ENCODE measurements at regions not wholly inside any gene's neighbourhood (a gene's known extent, or its start where the extent isn't known, plus 50 kb on each side); places are given as distances from the start of the nearest gene placed in this dataset.
"Not testable (repeated sequence)": the region's sequence is repeated elsewhere in the genome, so short reads cannot be mapped to it uniquely, and the experiment has no call there.

DNA sequence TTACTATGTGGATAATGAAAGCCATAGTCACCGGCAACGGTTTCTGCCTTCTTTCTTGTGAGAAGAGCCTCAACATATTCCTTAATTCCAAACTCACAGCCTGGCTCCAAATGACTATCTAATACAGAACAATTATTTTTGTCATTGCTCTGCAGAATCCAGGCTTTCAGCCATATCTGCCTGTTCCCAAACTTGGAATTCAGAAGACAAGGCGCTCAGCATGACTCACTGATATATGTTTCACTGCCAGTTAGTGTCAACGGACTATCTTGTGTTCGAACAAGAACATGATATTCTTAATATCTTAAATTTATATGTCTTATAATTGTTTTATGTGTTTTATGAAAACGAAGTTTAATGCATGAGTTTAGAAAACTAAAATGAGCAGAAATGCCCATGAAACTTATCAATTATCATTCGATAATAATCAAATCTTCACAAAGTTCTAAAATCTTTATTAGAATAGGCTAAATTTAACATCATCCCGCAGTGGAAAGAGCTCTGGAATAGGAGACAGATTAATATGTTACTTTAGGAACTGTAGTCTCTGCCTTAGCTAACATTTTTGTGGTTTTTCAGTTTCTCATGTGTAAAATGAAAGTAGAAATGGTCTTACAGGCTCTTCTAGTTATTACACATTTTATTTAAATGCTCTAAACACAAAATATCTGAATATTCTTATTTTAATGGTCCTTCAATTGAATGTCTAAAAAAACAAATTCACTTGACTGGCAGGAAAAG lies 669.3 kb upstream of the GJE1 start:
- Histone ChIP-seq H3K79me2 (ENCODE audit: insufficient read depth, low read length) (no peaks in the 10 kb centered on the region), H3K27ac (ENCODE audit: low read depth, low read length) (peak overlapping the region; percentile 29), H2AFZ (ENCODE audit: low read depth, low read length) (no peak overlapping the region), H3K4me3 (ENCODE audit: insufficient read depth, low read depth, low read length) (no peak overlapping the region), H3K36me3 (ENCODE audit: insufficient read depth, low read length) (no peaks in the 10 kb centered on the region), H4K20me1 (ENCODE audit: insufficient read depth, low read length) (no peaks in the 10 kb centered on the region), H3K4me2 (ENCODE audit: low read length) (no peak overlapping the region), H3K27me3 (ENCODE audit: insufficient read depth, low read length) (no peaks in the 10 kb centered on the region), H3K4me1 (ENCODE audit: insufficient read depth, low read length) (no peaks in the 10 kb centered on the region), H3K9ac (ENCODE audit: low read length) (no peak overlapping the region), H3K9me3 (ENCODE audit: insufficient read depth, low read depth, low read length) (no peaks in the 10 kb centered on the region)
- Mint-ChIP-seq H3K27ac (ENCODE audit: unreplicated experiment) (peak overlapping the region; percentile 43), H3K4me1 (ENCODE audit: low read depth, unreplicated experiment) (peaks cover 19% of the 10 kb centered on the region), H3K9me3 (ENCODE audit: unreplicated experiment) (peaks cover 3% of the 10 kb centered on the region), H3K4me3 (ENCODE audit: unreplicated experiment) (no peak overlapping the region), H3K27me3 (ENCODE audit: low read depth, unreplicated experiment) (no peaks in the 10 kb centered on the region), H3K36me3 (ENCODE audit: low read depth, unreplicated experiment) (no peaks in the 10 kb centered on the region)
- TF ChIP-seq EZH2 (IDR thresholded peaks at IDR 0.05; ENCODE audit: insufficient read depth, low read length), result no peak
- TF ChIP-seq, protein P1, sequence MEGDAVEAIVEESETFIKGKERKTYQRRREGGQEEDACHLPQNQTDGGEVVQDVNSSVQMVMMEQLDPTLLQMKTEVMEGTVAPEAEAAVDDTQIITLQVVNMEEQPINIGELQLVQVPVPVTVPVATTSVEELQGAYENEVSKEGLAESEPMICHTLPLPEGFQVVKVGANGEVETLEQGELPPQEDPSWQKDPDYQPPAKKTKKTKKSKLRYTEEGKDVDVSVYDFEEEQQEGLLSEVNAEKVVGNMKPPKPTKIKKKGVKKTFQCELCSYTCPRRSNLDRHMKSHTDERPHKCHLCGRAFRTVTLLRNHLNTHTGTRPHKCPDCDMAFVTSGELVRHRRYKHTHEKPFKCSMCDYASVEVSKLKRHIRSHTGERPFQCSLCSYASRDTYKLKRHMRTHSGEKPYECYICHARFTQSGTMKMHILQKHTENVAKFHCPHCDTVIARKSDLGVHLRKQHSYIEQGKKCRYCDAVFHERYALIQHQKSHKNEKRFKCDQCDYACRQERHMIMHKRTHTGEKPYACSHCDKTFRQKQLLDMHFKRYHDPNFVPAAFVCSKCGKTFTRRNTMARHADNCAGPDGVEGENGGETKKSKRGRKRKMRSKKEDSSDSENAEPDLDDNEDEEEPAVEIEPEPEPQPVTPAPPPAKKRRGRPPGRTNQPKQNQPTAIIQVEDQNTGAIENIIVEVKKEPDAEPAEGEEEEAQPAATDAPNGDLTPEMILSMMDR (IDR thresholded peaks at IDR 0.05; ENCODE audit: insufficient read depth, low read depth, low read length), result no peak
- no peak for FAIRE-seq
- DNase-seq (ENCODE audit: low read depth), result peak; percentile 66

DNA sequence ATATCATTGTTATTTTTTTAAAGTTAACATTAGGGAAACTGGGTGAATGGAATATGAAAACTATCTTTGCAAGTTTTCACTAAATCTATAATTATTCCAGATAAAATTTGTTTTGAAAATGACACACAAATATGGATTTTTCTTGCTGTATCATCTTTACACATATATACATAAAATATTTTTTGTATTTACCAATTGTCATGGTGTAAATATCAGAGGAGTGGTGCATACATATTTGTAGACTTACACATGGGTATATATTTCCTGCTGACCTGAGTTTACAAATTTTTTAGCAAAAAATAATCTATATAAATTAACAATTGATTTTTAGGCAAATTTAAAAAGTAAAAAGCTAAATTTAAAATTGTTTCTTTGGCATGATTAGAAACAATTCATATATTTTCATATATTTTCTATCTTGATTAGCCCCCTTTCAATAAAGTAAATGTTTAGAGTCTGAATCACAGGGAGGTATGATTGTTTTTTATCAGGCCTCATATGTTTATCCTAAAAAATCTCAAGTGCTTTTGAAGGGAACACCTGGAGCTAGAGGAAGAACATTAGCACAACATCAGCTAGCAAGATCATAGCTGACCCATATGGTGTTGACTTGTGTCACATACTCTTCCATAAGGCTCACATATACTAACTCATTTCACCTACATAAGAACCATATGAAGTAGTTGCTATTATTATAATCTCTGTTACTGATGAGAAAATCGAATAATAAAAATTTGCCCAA lies 671.8 kb upstream of the GJE1 start:
- Histone ChIP-seq H2AFZ (ENCODE audit: low read depth, low read length) (no peak overlapping the region), H3K27me3 (ENCODE audit: insufficient read depth, low read length) (no peaks in the 10 kb centered on the region), H3K9me3 (ENCODE audit: insufficient read depth, low read depth, low read length) (no peaks in the 10 kb centered on the region), H3K36me3 (ENCODE audit: insufficient read depth, low read length) (no peaks in the 10 kb centered on the region), H3K4me1 (ENCODE audit: insufficient read depth, low read length) (no peaks in the 10 kb centered on the region), H3K9ac (ENCODE audit: low read length) (no peak overlapping the region), H3K27ac (ENCODE audit: low read depth, low read length) (no peak overlapping the region), H3K79me2 (ENCODE audit: insufficient read depth, low read length) (no peaks in the 10 kb centered on the region), H3K4me3 (ENCODE audit: insufficient read depth, low read depth, low read length) (no peak overlapping the region), H3K4me2 (ENCODE audit: low read length) (no peak overlapping the region), H4K20me1 (ENCODE audit: insufficient read depth, low read length) (no peaks in the 10 kb centered on the region)
- Mint-ChIP-seq H3K27me3 (ENCODE audit: low read depth, unreplicated experiment) (no peaks in the 10 kb centered on the region), H3K27ac (ENCODE audit: unreplicated experiment) (no peak overlapping the region), H3K4me1 (ENCODE audit: low read depth, unreplicated experiment) (peaks cover 13% of the 10 kb centered on the region), H3K36me3 (ENCODE audit: low read depth, unreplicated experiment) (no peaks in the 10 kb centered on the region), H3K9me3 (ENCODE audit: unreplicated experiment) (no peaks in the 10 kb centered on the region), H3K4me3 (ENCODE audit: unreplicated experiment) (no peak overlapping the region)
- DNase-seq (ENCODE audit: low read depth) (no peak), FAIRE-seq (no peak)
- TF ChIP-seq EZH2 (IDR thresholded peaks at IDR 0.05; ENCODE audit: insufficient read depth, low read length), result no peak
- TF ChIP-seq, protein P1 (IDR thresholded peaks at IDR 0.05; ENCODE audit: insufficient read depth, low read depth, low read length), result no peak

DNA sequence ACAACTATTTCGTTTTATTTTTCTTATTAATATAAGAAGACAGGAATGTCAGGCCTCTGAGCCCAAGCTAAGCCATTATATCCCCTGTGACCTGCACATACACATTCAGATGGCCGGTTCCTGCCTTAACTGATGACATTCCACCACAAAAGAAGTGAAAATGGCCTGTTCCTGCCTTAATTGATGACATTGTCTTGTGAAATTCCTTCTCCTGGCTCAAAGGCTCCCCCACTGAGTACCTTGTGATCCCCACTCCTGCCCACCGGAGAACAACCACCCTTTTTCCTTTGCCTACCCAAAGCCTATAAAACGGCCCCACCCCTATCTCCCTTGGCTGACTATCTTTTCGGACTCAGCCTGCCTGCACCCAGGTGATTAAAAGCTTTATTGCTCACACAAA lies 672.5 kb upstream of the GJE1 start:
- DNase-seq (ENCODE audit: low read depth); H4K20me1 ChIP-seq (ENCODE audit: insufficient read depth, low read length); H3K27ac ChIP-seq (ENCODE audit: low read depth, low read length); H3K9me3 ChIP-seq (ENCODE audit: insufficient read depth, low read depth, low read length); H3K4me2 ChIP-seq (ENCODE audit: low read length); H3K79me2 ChIP-seq (ENCODE audit: insufficient read depth, low read length); H3K27me3 ChIP-seq (ENCODE audit: insufficient read depth, low read length); H3K4me3 ChIP-seq (ENCODE audit: insufficient read depth, low read depth, low read length); H3K36me3 Mint-ChIP-seq (ENCODE audit: low read depth, unreplicated experiment); H3K4me3 Mint-ChIP-seq (ENCODE audit: unreplicated experiment); H3K9me3 Mint-ChIP-seq (ENCODE audit: unreplicated experiment); H3K36me3 ChIP-seq (ENCODE audit: insufficient read depth, low read length); H3K9ac ChIP-seq (ENCODE audit: low read length); H2AFZ ChIP-seq (ENCODE audit: low read depth, low read length); H3K27ac Mint-ChIP-seq (ENCODE audit: unreplicated experiment); H3K4me1 ChIP-seq (ENCODE audit: insufficient read depth, low read length); H3K27me3 Mint-ChIP-seq (ENCODE audit: low read depth, unreplicated experiment); FAIRE-seq: not testable (repeated sequence)
- H3K4me1 Mint-ChIP-seq (ENCODE audit: low read depth, unreplicated experiment), result peaks cover 13% of the 10 kb centered on the region

DNA sequence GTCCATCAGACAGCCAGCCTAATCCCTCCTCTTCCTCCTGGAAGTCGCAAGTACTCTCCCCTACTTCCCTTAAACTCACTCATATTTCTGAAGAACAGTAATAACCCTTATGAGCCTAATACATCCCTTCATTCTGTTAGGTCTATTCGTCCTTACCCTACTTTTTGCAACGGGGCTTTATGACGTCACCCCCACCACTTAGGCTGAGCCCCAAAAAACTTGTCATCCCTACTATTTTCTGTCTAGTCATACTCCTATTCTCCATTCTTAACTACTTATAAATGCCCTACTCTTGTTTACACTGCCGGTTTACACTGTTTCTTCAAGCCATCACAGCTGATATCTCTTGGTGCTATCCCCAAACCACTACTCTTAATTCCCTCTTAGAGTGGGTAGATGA lies 674.7 kb upstream of the GJE1 start:
- not testable (repeated sequence) for H4K20me1 ChIP-seq (ENCODE audit: insufficient read depth, low read length); H3K4me3 ChIP-seq (ENCODE audit: insufficient read depth, low read depth, low read length); H3K9ac ChIP-seq (ENCODE audit: low read length); H3K79me2 ChIP-seq (ENCODE audit: insufficient read depth, low read length); H3K9me3 Mint-ChIP-seq (ENCODE audit: unreplicated experiment); H3K4me1 ChIP-seq (ENCODE audit: insufficient read depth, low read length); H3K27ac Mint-ChIP-seq (ENCODE audit: unreplicated experiment); H3K36me3 ChIP-seq (ENCODE audit: insufficient read depth, low read length); H3K27me3 ChIP-seq (ENCODE audit: insufficient read depth, low read length); FAIRE-seq; H2AFZ ChIP-seq (ENCODE audit: low read depth, low read length); H3K27ac ChIP-seq (ENCODE audit: low read depth, low read length); H3K9me3 ChIP-seq (ENCODE audit: insufficient read depth, low read depth, low read length); H3K4me2 ChIP-seq (ENCODE audit: low read length); H3K36me3 Mint-ChIP-seq (ENCODE audit: low read depth, unreplicated experiment); H3K4me3 Mint-ChIP-seq (ENCODE audit: unreplicated experiment); DNase-seq (ENCODE audit: low read depth); H3K27me3 Mint-ChIP-seq (ENCODE audit: low read depth, unreplicated experiment); H3K4me1 Mint-ChIP-seq (ENCODE audit: low read depth, unreplicated experiment)
